ENCODE measurements at regions not wholly inside any gene's neighbourhood (a gene's known extent, or its start where the extent isn't known, plus 50 kb on each side); places are given as distances from the start of the nearest gene placed in this dataset.

DNA sequence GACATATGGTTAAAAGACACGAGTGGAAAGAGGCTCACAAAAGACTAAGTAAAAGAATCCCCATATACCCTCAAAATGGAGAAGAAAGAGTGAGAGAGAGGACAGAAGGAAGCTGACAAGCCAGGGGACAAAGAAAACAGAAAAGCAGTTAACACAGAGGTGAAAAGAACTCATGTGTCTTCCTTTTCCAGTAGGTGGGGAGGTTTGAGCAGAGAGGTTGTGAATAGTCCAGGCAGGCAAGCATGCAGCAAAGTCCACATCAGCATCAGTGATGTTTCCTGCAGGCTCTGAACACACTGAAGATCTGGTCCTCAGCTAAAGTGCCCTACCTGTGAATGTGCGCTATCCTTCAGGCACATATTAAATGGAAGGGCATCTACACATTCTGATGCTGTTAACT lies 196.5 kb upstream of the IRAK1BP1 start:
- TF ChIP-seq ARNTL (CRISPR knock-in tag; IDR thresholded peaks at IDR 0.05; ENCODE audit: borderline replicate concordance, low read depth), result no peak
- TF ChIP-seq ZFP30 (CRISPR knock-in tag; IDR thresholded peaks at IDR 0.05), result no peak
- no peak for TF ChIP-seq ZNF8 (CRISPR knock-in tag; IDR thresholded peaks at IDR 0.05)
- TF ChIP-seq SNAI2 (CRISPR knock-in tag; IDR thresholded peaks at IDR 0.05), result no peak
- TF ChIP-seq GLIS3 (CRISPR knock-in tag; IDR thresholded peaks at IDR 0.05), result no peak
- TF ChIP-seq ESRRG (CRISPR knock-in tag; IDR thresholded peaks at IDR 0.05), result no peak
- TF ChIP-seq CSDC2 (CRISPR knock-in tag; IDR thresholded peaks at IDR 0.05), result no peak
- TF ChIP-seq, protein P1, sequence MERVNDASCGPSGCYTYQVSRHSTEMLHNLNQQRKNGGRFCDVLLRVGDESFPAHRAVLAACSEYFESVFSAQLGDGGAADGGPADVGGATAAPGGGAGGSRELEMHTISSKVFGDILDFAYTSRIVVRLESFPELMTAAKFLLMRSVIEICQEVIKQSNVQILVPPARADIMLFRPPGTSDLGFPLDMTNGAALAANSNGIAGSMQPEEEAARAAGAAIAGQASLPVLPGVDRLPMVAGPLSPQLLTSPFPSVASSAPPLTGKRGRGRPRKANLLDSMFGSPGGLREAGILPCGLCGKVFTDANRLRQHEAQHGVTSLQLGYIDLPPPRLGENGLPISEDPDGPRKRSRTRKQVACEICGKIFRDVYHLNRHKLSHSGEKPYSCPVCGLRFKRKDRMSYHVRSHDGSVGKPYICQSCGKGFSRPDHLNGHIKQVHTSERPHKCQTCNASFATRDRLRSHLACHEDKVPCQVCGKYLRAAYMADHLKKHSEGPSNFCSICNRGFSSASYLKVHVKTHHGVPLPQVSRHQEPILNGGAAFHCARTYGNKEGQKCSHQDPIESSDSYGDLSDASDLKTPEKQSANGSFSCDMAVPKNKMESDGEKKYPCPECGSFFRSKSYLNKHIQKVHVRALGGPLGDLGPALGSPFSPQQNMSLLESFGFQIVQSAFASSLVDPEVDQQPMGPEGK (CRISPR knock-in tag; IDR thresholded peaks at IDR 0.05; ENCODE audit: borderline replicate concordance), result no peak

All from SK-N-SH treated with all-trans-retinoic acid at 6 μM for 48 hours (cell line).